HepG2 (cell line): ENCODE measurements at regions not wholly inside any gene's neighbourhood (a gene's known extent, or its start where the extent isn't known, plus 50 kb on each side); places are given as distances from the start of the nearest gene placed in this dataset.

Experiments used
- ATAC-seq: fragments of 200-7000 bp; cut with Tn5 transposase; 3 replicates; pipeline ENCODE4 v1.9.1; 2020; ENCODE audit warnings: mild to moderate bottlenecking, moderate library complexity
- BruUV-seq: library from RNA; stranded (reverse); fragments of 400-500 nt; replicated peaks from 2 replicates; lab custom pipeline; 2021; lab: Mats Ljungman, UMichigan
- CTCF ChIA-PET: fragments of 300-600 bp; formaldehyde crosslinking; extraction: SDS; loops from one replicate; lab custom pipeline; 2021; ENCODE audit warnings: low total read pairs, inconsistent platforms, low intra/inter-chr PET ratio; lab: Yijun Ruan, JAX
- POLR2A ChIA-PET: fragments of 350-600 bp; sonication (Branson Sonifier 250); formaldehyde crosslinking; loops from one replicate; lab custom pipeline; 2020; ENCODE audit warnings: antibody characterized with exemption, inconsistent platforms; lab: Yijun Ruan, JAX
- DNase-seq: peaks from one replicate; pipeline ENCODE4 v3.0.0-alpha.2; 2015; ENCODE audit warnings: low spot score
- FAIRE-seq: peaks from 3 replicates; lab custom pipeline; 2011; peaks lifted over from hg19 to GRCh38; lab: Jason Lieb, UNC
- H2AFZ ChIP-seq: one replicate; pipeline ENCODE4 v1.6.1; 2011; ENCODE audit warnings: low read length, inconsistent platforms
- H3K27ac ChIP-seq: fragments of 300-600 bp; 3 replicates; pipeline ENCODE4 v1.8.0; 2011; ENCODE audit warnings: mixed run types, mild to moderate bottlenecking, mixed read lengths, low read length, inconsistent platforms; ENCODE audit not compliant: insufficient read depth; ENCODE audit errors: extremely low read length
- H3K27me3 ChIP-seq, 2 experiments: fragments of 200-600 bp in 1 of 2; 2 replicates in 1 of 2; 3 replicates in 1 of 2; pipeline versions ENCODE4 v1.6.0 to v1.8.0; 2011; ENCODE audit warnings: low read length in 2 of 2, mild to moderate bottlenecking in 2 of 2, moderate library complexity in 2 of 2, inconsistent platforms in 1 of 2; ENCODE audit not compliant: insufficient read depth in 2 of 2, control insufficient read depth in 1 of 2
- H3K36me3 ChIP-seq, 2 experiments: fragments of 200-600 bp in 1 of 2; replicated peaks in 1 of 2; 2 replicates in 1 of 2; 3 replicates in 1 of 2; pipeline versions ENCODE4 v1.5.1 to v1.8.0; 2011; ENCODE audit warnings: low read length in 2 of 2, inconsistent platforms in 1 of 2; ENCODE audit not compliant: insufficient read depth in 2 of 2, control insufficient read depth in 1 of 2
- H3K4me1 ChIP-seq: 2 replicates; pipeline ENCODE4 v1.5.1; 2012; ENCODE audit warnings: low read length, inconsistent platforms; ENCODE audit not compliant: insufficient read depth
- H3K4me2 ChIP-seq: 2 replicates; pipeline ENCODE4 v1.6.0; 2011; ENCODE audit warnings: low read depth, low read length, inconsistent platforms
- H3K4me3 ChIP-seq, 3 experiments: fragments of 200-600 bp in 1 of 3; sonication (generic), shearing (Covaris generic) in 1 of 3; replicated peaks in 1 of 3; 2 replicates each; pipeline ENCODE4 v1.5.1; 2011 to 2016; ENCODE audit warnings: low read length in 3 of 3, inconsistent platforms in 2 of 3, low read depth in 2 of 3, mild to moderate bottlenecking in 2 of 3, control low read depth in 1 of 3, mixed read lengths in 1 of 3; ENCODE audit not compliant: insufficient read depth in 1 of 3
- H3K79me2 ChIP-seq: one replicate; pipeline ENCODE4 v1.6.1; 2011; ENCODE audit warnings: low read length, inconsistent platforms; ENCODE audit not compliant: insufficient read depth
- H3K9ac ChIP-seq: 2 replicates; pipeline ENCODE4 v1.6.0; 2011; ENCODE audit warnings: mild to moderate bottlenecking, low read depth, low read length, inconsistent platforms; ENCODE audit not compliant: insufficient read depth
- H3K9me3 ChIP-seq: 2 replicates; pipeline ENCODE4 v1.5.1; 2012; ENCODE audit warnings: mild to moderate bottlenecking, low read length
- H4K20me1 ChIP-seq: 2 replicates; pipeline ENCODE4 v1.6.0; 2011; ENCODE audit warnings: inconsistent platforms, mild to moderate bottlenecking, low read length, moderate library complexity; ENCODE audit not compliant: insufficient read depth
- ATAD3A ChIP-seq: sonication (generic); formaldehyde crosslinking; IDR thresholded peaks from 2 replicates; pipeline ENCODE4 v1.4.0; 2020; ENCODE audit warnings: missing genetic modification reagents
- BRCA1 ChIP-seq: sonication (generic); formaldehyde crosslinking; IDR thresholded peaks from 2 replicates; pipeline ENCODE4 v1.4.0; 2020; ENCODE audit warnings: missing genetic modification reagents
- CENPT ChIP-seq: sonication (generic); formaldehyde crosslinking; IDR thresholded peaks from 2 replicates; pipeline ENCODE4 v1.8.0; 2022; ENCODE audit warnings: low read depth, mild to moderate bottlenecking, moderate library complexity, missing genetic modification reagents
- HDAC1 ChIP-seq: sonication (generic); formaldehyde crosslinking; IDR thresholded peaks from 2 replicates; pipeline ENCODE4 v1.5.1; 2020; ENCODE audit warnings: mild to moderate bottlenecking, missing genetic modification reagents
- HMG20B ChIP-seq: conservative IDR thresholded peaks from 2 replicates; pipeline ENCODE4 v1.6.1; 2016; ENCODE audit warnings: missing genetic modification reagents, missing compliant biosample characterization
- KAT2B ChIP-seq: fragments of 150-350 bp; IDR thresholded peaks from 2 replicates; pipeline ENCODE4 v1.6.1; 2014; ENCODE audit warnings: low read depth, low read length, borderline replicate concordance
- RFX5 ChIP-seq: IDR thresholded peaks from 2 replicates; pipeline ENCODE4 v1.6.1; 2011; ENCODE audit warnings: low read depth, low read length, improper control_type of control experiment
- SRSF1 ChIP-seq: fragments of 200-400 bp; formaldehyde crosslinking; optimal IDR thresholded peaks from 2 replicates; pipeline ENCODE3; 2017; ENCODE audit warnings: mild to moderate bottlenecking, low read depth, low read length, moderate library complexity
- ZNF580 ChIP-seq: IDR thresholded peaks from 2 replicates; pipeline ENCODE4 v1.6.1; 2016; ENCODE audit warnings: low read depth, borderline replicate concordance
- ZNF660 ChIP-seq: sonication (generic); formaldehyde crosslinking; IDR thresholded peaks from 2 replicates; pipeline ENCODE4 v1.5.1; 2020; ENCODE audit warnings: mild to moderate bottlenecking, low read depth, missing genetic modification reagents, borderline replicate concordance
- ZNF792 ChIP-seq: IDR thresholded peaks from 2 replicates; pipeline ENCODE4 v1.6.1; 2016
- WGBS: methylation state at CpG from one replicate; pipeline ENCODE4 v1.1.6; 2017; ENCODE audit warnings: low lambda C conversion rate; 5-methylcytosine and 5-hydroxymethylcytosine counted together
- in situ Hi-C: cut with HindIII; loops from 2 replicates; pipeline ENCODE4 v1.10.0; 2017; ENCODE audit warnings: low pct_unique_long_range_greater_than_20kb; ENCODE audit not compliant: extremely low pct_ligation_motif_present
- intact Hi-C: fragments of 100-400 bp; cut with micrococcal nuclease; formaldehyde crosslinking; loops from one replicate; pipeline ENCODE4 v1.10.0; 2022; ENCODE audit not compliant: unreplicated experiment
- TF ChIP-seq, protein P1 (sequence below): sonication (generic); formaldehyde crosslinking; conservative IDR thresholded peaks from 2 replicates; pipeline ENCODE4 v1.4.0; 2020; ENCODE audit warnings: missing genetic modification reagents

DNA sequence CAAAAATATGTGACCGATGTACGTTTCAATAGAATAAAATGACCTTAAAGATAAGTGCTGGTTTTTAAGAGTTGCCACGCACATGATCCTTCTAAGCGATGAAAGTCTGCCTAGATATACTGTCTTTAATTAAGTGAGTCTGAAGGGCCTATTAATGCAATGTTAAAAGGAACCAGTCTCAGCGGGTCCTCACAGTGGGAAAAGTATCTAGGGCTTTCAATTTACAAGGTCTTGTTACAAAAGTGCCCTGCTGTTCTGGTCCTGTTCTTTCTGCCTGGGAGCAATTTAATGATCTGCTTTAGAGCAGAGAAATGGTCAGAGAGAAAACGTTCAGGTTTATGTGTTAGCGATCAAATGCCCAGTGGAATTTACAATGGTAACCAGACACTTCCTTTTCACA lies 864.0 kb downstream of the KCNJ2 start:
- H3K9ac ChIP-seq: no peak overlapping the region
- TF ChIP-seq HMG20B: no peak
- no peak for TF ChIP-seq KAT2B
- TF ChIP-seq SRSF1: no peak
- TF ChIP-seq ZNF792 (CRISPR knock-in tag): no peak
- no peak for TF ChIP-seq ZNF580 (CRISPR knock-in tag)
- no peak for TF ChIP-seq ZNF660 (CRISPR knock-in tag)
- TF ChIP-seq BRCA1 (CRISPR knock-in tag): no peak
- TF ChIP-seq ATAD3A (CRISPR knock-in tag): no peak
- TF ChIP-seq, protein P1, sequence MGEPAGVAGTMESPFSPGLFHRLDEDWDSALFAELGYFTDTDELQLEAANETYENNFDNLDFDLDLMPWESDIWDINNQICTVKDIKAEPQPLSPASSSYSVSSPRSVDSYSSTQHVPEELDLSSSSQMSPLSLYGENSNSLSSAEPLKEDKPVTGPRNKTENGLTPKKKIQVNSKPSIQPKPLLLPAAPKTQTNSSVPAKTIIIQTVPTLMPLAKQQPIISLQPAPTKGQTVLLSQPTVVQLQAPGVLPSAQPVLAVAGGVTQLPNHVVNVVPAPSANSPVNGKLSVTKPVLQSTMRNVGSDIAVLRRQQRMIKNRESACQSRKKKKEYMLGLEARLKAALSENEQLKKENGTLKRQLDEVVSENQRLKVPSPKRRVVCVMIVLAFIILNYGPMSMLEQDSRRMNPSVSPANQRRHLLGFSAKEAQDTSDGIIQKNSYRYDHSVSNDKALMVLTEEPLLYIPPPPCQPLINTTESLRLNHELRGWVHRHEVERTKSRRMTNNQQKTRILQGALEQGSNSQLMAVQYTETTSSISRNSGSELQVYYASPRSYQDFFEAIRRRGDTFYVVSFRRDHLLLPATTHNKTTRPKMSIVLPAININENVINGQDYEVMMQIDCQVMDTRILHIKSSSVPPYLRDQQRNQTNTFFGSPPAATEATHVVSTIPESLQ (CRISPR knock-in tag): no peak
- TF ChIP-seq RFX5: no peak
- TF ChIP-seq CENPT (CRISPR knock-in tag): no peak
- TF ChIP-seq HDAC1: no peak
- no peaks in the 10 kb centered on the region for H3K36me3 ChIP-seq
- ATAC-seq: no peak
- BruUV-seq: no TSS peak
- 52% methylated on average over 7 of the region's 7 CpGs for WGBS
- no peak for DNase-seq
- no peaks in the 10 kb centered on the region for H3K79me2 ChIP-seq
- CTCF ChIA-PET: no interaction called here
- no peak overlapping the region for H2AFZ ChIP-seq
- no peaks in the 10 kb centered on the region for H4K20me1 ChIP-seq
- H3K9me3 ChIP-seq: peaks cover 74% of the 10 kb centered on the region
- no peaks in the 10 kb centered on the region for H3K4me1 ChIP-seq
- H3K27ac ChIP-seq: no peak overlapping the region
- H3K4me3 ChIP-seq: no peak overlapping the region
- POLR2A ChIA-PET: no interaction called here
- no peak overlapping the region for H3K4me2 ChIP-seq
- H3K27me3 ChIP-seq: no peaks in the 10 kb centered on the region
- intact Hi-C loops: no loop called here
- in situ Hi-C loops: no loop called here
- no peak for FAIRE-seq
